Activated CD8-positive, alpha-beta T cell treated with anti-CD3 and anti-CD28 coated beads for 36 hours (primary cell): ENCODE measurements at regions not wholly inside any gene's neighbourhood (a gene's known extent, or its start where the extent isn't known, plus 50 kb on each side); places are given as distances from the start of the nearest gene placed in this dataset.

ENCODE experiments used
- ATAC-seq: fragments of 200-7000 bp; cut with Tn5 transposase; one replicate; pipeline ENCODE4 v1.10.0; 2021; ENCODE audit warnings: mild to moderate bottlenecking, moderate library complexity
- CTCF ChIA-PET: fragments of 350-600 bp; sonication (Branson Sonifier 250); formaldehyde crosslinking; loops from one replicate; lab custom pipeline; 2021; ENCODE audit warnings: antibody characterized with exemption; lab: Charles Lee
- POLR2A ChIA-PET: fragments of 350-600 bp; sonication (Branson Sonifier 250); formaldehyde crosslinking; loops from one replicate; lab custom pipeline; 2021; ENCODE audit warnings: antibody characterized with exemption; lab: Charles Lee
- DNase-seq: peaks from one replicate; pipeline ENCODE4 v3.0.0-alpha.2; 2020
- H3K27ac Mint-ChIP-seq: one replicate; pipeline ENCODE4 v1.8.0; 2021; ENCODE audit warnings: mild to moderate bottlenecking, mixed read lengths
- H3K27me3 Mint-ChIP-seq: one replicate; pipeline ENCODE4 v1.8.0; 2021; ENCODE audit warnings: mixed read lengths
- H3K36me3 Mint-ChIP-seq: one replicate; pipeline ENCODE4 v1.8.0; 2021; ENCODE audit warnings: low read depth, mixed read lengths
- H3K4me1 Mint-ChIP-seq: one replicate; pipeline ENCODE4 v1.8.0; 2021; ENCODE audit warnings: low read depth, mixed read lengths
- H3K4me3 Mint-ChIP-seq: one replicate; pipeline ENCODE4 v1.8.0; 2021; ENCODE audit warnings: mild to moderate bottlenecking, moderate library complexity, mixed read lengths
- H3K9me3 Mint-ChIP-seq: one replicate; pipeline ENCODE4 v1.8.0; 2021; ENCODE audit warnings: mixed read lengths
- CTCF ChIP-seq: fragments of 200-600 bp; IDR thresholded peaks from one replicate; pipeline ENCODE4 v1.8.0; 2022; ENCODE audit warnings: antibody characterized with exemption, mild to moderate bottlenecking
- intact Hi-C: fragments of 100-400 bp; cut with micrococcal nuclease; formaldehyde crosslinking; loops from one replicate; pipeline ENCODE4 v1.10.0; 2022

GRCh38 chr6:71645299-71645698 is 241.1 kb upstream of the RIMS1 start:
- H3K4me3 Mint-ChIP-seq: no peak overlapping the region
- ChIA-PET POLR2A (no interaction called here), CTCF (no interaction called here)
- no peak for ATAC-seq
- no peaks in the 10 kb centered on the region for H3K27me3 Mint-ChIP-seq
- DNase-seq: no peak
- intact Hi-C loops: no loop called here
- H3K9me3 Mint-ChIP-seq: no peaks in the 10 kb centered on the region
- H3K4me1 Mint-ChIP-seq: no peaks in the 10 kb centered on the region
- no peak overlapping the region for H3K27ac Mint-ChIP-seq
- TF ChIP-seq CTCF: no peak
- no peaks in the 10 kb centered on the region for H3K36me3 Mint-ChIP-seq

- Mint-ChIP-seq H3K4me3 (no peak overlapping the region), H3K4me1 (no peaks in the 10 kb centered on the region), H3K36me3 (no peaks in the 10 kb centered on the region), H3K9me3 (no peaks in the 10 kb centered on the region), H3K27me3 (no peaks in the 10 kb centered on the region), H3K27ac (no peak overlapping the region)
- no peak for DNase-seq
- TF ChIP-seq CTCF: no peak
- no peak for ATAC-seq
- ChIA-PET CTCF (no interaction called here), POLR2A (no interaction called here)
- intact Hi-C loops: no loop called here
These were observed 236.4 kb upstream of the RIMS1 start for GRCh38 chr6:71649915-71650314.

- ATAC-seq (no peak), DNase-seq (no peak)
- ChIA-PET POLR2A (no interaction called here), CTCF (no interaction called here)
- no peak overlapping the region for H3K27ac Mint-ChIP-seq
- H3K36me3 Mint-ChIP-seq: no peaks in the 10 kb centered on the region
- no peaks in the 10 kb centered on the region for H3K4me1 Mint-ChIP-seq
- TF ChIP-seq CTCF: no peak
- no peak overlapping the region for H3K4me3 Mint-ChIP-seq
- intact Hi-C loops: no loop called here
- H3K27me3 Mint-ChIP-seq: no peaks in the 10 kb centered on the region
- H3K9me3 Mint-ChIP-seq: no peaks in the 10 kb centered on the region
These were observed 234.7 kb upstream of the RIMS1 start for GRCh38 chr6:71651636-71652035.

- H3K9me3 Mint-ChIP-seq: peaks cover 2% of the 10 kb centered on the region
- no peak overlapping the region for H3K27ac Mint-ChIP-seq
- H3K4me1 Mint-ChIP-seq: no peaks in the 10 kb centered on the region
- no peaks in the 10 kb centered on the region for H3K36me3 Mint-ChIP-seq
- intact Hi-C loops: no loop called here
- ChIA-PET POLR2A (no interaction called here), CTCF (no interaction called here)
- H3K27me3 Mint-ChIP-seq: no peaks in the 10 kb centered on the region
- no peak for ATAC-seq
- no peak for DNase-seq
- no peak for TF ChIP-seq CTCF
- no peak overlapping the region for H3K4me3 Mint-ChIP-seq
These were observed 230.2 kb upstream of the RIMS1 start for GRCh38 chr6:71656121-71656520.

GRCh38 chr6:71665931-71666330 is 220.4 kb upstream of the RIMS1 start:
- no peak for ATAC-seq
- ChIA-PET CTCF (no interaction called here), POLR2A (no interaction called here)
- no peaks in the 10 kb centered on the region for H3K27me3 Mint-ChIP-seq
- intact Hi-C loops: no loop called here
- no peak for TF ChIP-seq CTCF
- no peaks in the 10 kb centered on the region for H3K36me3 Mint-ChIP-seq
- no peak overlapping the region for H3K4me3 Mint-ChIP-seq
- peaks cover 4% of the 10 kb centered on the region for H3K9me3 Mint-ChIP-seq
- no peak for DNase-seq
- no peaks in the 10 kb centered on the region for H3K4me1 Mint-ChIP-seq
- H3K27ac Mint-ChIP-seq: no peak overlapping the region
